ENCODE measurements at regions not wholly inside any gene's neighbourhood (a gene's known extent, or its start where the extent isn't known, plus 50 kb on each side); places are given as distances from the start of the nearest gene placed in this dataset.

DNA sequence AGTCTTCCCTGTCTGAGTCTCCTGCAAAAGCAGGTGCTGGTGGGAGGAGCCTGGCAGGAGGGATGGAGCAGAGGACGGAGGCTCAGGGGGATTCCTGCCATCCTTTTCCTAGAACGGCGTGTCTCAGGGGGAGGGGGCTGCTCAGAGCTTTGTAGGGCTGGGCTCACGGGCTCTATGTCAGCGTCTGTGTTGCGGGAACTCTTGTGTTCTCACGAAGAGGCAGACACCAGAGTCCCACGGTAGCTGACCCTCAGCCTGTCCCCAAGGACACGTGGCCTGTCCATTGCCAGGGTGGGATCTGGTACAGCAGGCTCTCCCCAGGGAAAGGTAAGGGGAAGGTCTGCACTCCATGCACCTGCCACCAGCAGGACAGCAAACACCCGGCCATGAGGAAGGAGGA, 1505.2 kb downstream of the TBC1D22A start:
- Histone ChIP-seq H3K4me1 (ENCODE audit: insufficient read depth, low read length) (no peaks in the 10 kb centered on the region), H3K4me2 (ENCODE audit: low read length) (no peak overlapping the region), H3F3A (ENCODE audit: low read length, unreplicated experiment) (no peaks in the 10 kb centered on the region), H2AFZ (ENCODE audit: low read length) (no peak overlapping the region), H4K20me1 (ENCODE audit: low read length) (no peaks in the 10 kb centered on the region), H3K9me2 (replicated peaks; ENCODE audit: low read length) (no peaks in the 10 kb centered on the region), H3K4me3 (ENCODE audit: low read length) (no peak overlapping the region), H3K9me3 (ENCODE audit: low read length) (no peaks in the 10 kb centered on the region), H3K36me3 (ENCODE audit: low read depth, low read length) (no peaks in the 10 kb centered on the region), H3K27me3 (ENCODE audit: low read length) (no peaks in the 10 kb centered on the region), H3K79me2 (ENCODE audit: low read length) (no peaks in the 10 kb centered on the region), H3K9ac (ENCODE audit: low read length) (no peak overlapping the region), H3K27ac (ENCODE audit: low read length) (no peak overlapping the region)
- no TSS peak for BruUV-seq (replicated peaks)
- ChIA-PET POLR2A (ENCODE audit: unreplicated experiment) (no interaction called here), CTCF (no interaction called here)
- ATAC-seq (no peak), DNase-seq (no peak)
- intact Hi-C loops (cut with micrococcal nuclease), result no loop called here
- TF ChIP-seq EZH2phosphoT487 (IDR thresholded peaks at IDR 0.05; ENCODE audit: borderline replicate concordance, low read length), result no peak

DNA sequence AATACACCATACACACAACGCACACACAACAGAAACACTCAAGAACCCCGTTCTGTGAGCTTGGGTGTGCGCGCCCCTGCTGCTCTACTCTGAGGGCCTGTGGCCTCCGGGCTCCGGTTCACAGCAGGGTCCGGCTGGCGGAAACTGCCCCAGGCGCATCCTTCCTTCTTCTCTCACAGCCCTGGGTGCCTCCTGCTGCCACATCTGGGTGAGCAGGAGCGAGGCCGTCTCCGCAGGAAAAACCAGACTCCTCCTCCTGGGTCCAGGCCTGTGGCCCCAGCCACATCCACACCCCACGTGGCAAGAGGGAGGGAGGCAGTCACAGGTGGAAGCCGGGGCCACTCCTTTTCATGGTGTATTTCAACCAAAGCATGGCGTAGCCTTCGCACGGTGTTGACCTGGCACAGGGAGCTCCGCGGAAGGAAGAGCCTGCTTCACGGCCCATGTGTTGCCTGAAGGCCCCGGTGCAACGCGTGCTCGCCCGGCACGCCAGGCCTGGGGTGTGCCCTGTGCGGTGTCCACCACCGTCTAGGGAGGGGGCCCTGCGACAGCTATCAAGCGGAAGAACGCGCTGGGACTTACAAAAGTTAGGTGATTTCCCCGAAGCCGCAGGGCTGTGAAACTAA, 1502.7 kb downstream of the TBC1D22A start:
- ATAC-seq (no peak), DNase-seq (no peak)
- CTCF ChIA-PET, result no interaction called here
- H3K4me1 ChIP-seq (ENCODE audit: insufficient read depth, low read length), result no peaks in the 10 kb centered on the region
- no peak overlapping the region for H3K4me3 ChIP-seq (ENCODE audit: low read length)
- no peaks in the 10 kb centered on the region for H3K9me3 ChIP-seq (ENCODE audit: low read length)
- no peak overlapping the region for H3K9ac ChIP-seq (ENCODE audit: low read length)
- H3K9me2 ChIP-seq (replicated peaks; ENCODE audit: low read length), result no peaks in the 10 kb centered on the region
- H2AFZ ChIP-seq (ENCODE audit: low read length), result no peak overlapping the region
- no peaks in the 10 kb centered on the region for H3F3A ChIP-seq (ENCODE audit: low read length, unreplicated experiment)
- H3K27me3 ChIP-seq (ENCODE audit: low read length), result no peaks in the 10 kb centered on the region
- intact Hi-C loops (cut with micrococcal nuclease), result no loop called here
- no peaks in the 10 kb centered on the region for H3K36me3 ChIP-seq (ENCODE audit: low read depth, low read length)
- POLR2A ChIA-PET (ENCODE audit: unreplicated experiment), result no interaction called here
- no peak overlapping the region for H3K4me2 ChIP-seq (ENCODE audit: low read length)
- H4K20me1 ChIP-seq (ENCODE audit: low read length), result no peaks in the 10 kb centered on the region
- H3K27ac ChIP-seq (ENCODE audit: low read length), result no peak overlapping the region
- BruUV-seq (replicated peaks), result no TSS peak
- TF ChIP-seq CTCF (conservative IDR thresholded peaks at IDR 0.05; ENCODE audit: low read depth, low read length) (no peak), EZH2 (IDR thresholded peaks at IDR 0.05; ENCODE audit: low read length, unreplicated experiment) (no peak), EZH2phosphoT487 (IDR thresholded peaks at IDR 0.05; ENCODE audit: borderline replicate concordance, low read length) (no peak)
- H3K79me2 ChIP-seq (ENCODE audit: low read length), result no peaks in the 10 kb centered on the region

DNA sequence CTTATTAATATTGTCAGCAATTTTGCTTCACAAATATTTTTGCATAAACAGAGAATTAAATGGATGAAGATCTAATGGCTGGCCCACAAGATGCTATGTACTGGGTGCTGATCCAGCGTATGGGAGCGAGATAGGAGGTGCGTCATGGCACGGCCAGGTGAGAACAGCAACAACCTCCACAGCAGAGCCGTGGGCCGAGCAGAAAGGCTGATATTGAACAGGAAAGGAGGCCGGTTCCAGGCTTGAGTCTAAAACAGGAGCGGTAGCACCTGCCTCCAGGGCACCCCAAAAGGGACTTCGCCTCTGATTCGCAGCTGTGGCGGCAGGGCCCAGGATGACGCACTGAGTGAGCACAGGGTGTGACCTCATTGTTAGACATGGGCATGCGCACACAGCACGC, 1502.1 kb downstream of the TBC1D22A start:
- no TSS peak for BruUV-seq (replicated peaks)
- Histone ChIP-seq H4K20me1 (ENCODE audit: low read length) (no peaks in the 10 kb centered on the region), H3K9ac (ENCODE audit: low read length) (no peak overlapping the region), H3K9me3 (ENCODE audit: low read length) (no peaks in the 10 kb centered on the region), H3K4me1 (ENCODE audit: insufficient read depth, low read length) (no peaks in the 10 kb centered on the region), H3K4me3 (ENCODE audit: low read length) (no peak overlapping the region), H3K4me2 (ENCODE audit: low read length) (no peak overlapping the region), H3K79me2 (ENCODE audit: low read length) (no peaks in the 10 kb centered on the region), H3K27me3 (ENCODE audit: low read length) (no peaks in the 10 kb centered on the region), H2AFZ (ENCODE audit: low read length) (no peak overlapping the region), H3K36me3 (ENCODE audit: low read depth, low read length) (no peaks in the 10 kb centered on the region), H3K9me2 (replicated peaks; ENCODE audit: low read length) (no peaks in the 10 kb centered on the region), H3K27ac (ENCODE audit: low read length) (no peak overlapping the region), H3F3A (ENCODE audit: low read length, unreplicated experiment) (no peaks in the 10 kb centered on the region)
- ChIA-PET POLR2A (ENCODE audit: unreplicated experiment) (no interaction called here), CTCF (no interaction called here)
- no peak for ATAC-seq
- DNase-seq, result no peak
- intact Hi-C loops (cut with micrococcal nuclease), result no loop called here
- no peak for TF ChIP-seq EZH2phosphoT487 (IDR thresholded peaks at IDR 0.05; ENCODE audit: borderline replicate concordance, low read length)
- TF ChIP-seq CTCF (conservative IDR thresholded peaks at IDR 0.05; ENCODE audit: low read depth, low read length), result no peak
- TF ChIP-seq EZH2 (IDR thresholded peaks at IDR 0.05; ENCODE audit: low read length, unreplicated experiment), result no peak

All from PC-3 (cell line).